GM18907 (cell line): ENCODE measurements at regions not wholly inside any gene's neighbourhood (a gene's known extent, or its start where the extent isn't known, plus 50 kb on each side); places are given as distances from the start of the nearest gene placed in this dataset.
"Not testable (repeated sequence)": the region's sequence is repeated elsewhere in the genome, so short reads cannot be mapped to it uniquely, and the experiment has no call there.

Experiments used
- ATAC-seq: cut with Tn5 transposase; IDR thresholded peaks from one replicate; pipeline ENCODE4 v1.9.1; 2021; ENCODE audit warnings: mild to moderate bottlenecking, moderate library complexity; ENCODE audit not compliant: unreplicated experiment

DNA sequence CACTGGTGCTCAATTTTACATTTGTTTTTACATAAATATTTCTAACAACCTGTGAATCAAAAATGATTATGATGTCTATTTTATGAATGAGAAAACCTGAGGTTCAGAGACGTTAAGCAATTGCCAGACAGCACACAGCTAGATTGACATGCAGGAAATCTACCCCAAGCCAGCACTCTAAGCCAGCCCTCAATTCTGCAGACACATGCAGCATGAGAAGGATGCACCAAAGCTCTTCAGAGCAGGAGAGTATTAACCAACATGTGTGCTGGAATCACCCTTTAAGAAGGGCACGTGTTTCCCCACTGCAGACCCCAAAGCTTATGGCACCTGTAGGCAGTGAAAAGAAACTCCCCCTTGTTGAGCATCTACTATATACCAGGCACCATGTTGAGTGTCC lies 126.1 kb upstream of the ARHGEF3 start:
- no peak for ATAC-seq

DNA sequence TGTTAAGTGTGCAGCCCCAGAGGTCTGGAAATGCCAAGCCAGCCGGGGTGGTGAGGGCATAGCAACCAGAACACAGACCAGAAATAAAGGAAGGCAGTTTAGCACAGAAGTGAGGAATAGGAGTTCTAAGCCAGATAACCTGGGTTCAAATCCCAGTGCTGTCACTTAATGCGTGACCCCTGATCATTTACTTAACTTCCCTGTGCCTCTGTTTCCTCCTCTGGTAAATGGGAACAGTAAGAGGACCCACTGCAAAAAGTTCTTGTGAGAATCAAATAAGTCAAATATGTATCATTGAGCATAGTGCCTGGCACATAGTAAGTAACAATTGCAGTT lies 125.2 kb upstream of the ARHGEF3 start:
- ATAC-seq, result no peak

DNA sequence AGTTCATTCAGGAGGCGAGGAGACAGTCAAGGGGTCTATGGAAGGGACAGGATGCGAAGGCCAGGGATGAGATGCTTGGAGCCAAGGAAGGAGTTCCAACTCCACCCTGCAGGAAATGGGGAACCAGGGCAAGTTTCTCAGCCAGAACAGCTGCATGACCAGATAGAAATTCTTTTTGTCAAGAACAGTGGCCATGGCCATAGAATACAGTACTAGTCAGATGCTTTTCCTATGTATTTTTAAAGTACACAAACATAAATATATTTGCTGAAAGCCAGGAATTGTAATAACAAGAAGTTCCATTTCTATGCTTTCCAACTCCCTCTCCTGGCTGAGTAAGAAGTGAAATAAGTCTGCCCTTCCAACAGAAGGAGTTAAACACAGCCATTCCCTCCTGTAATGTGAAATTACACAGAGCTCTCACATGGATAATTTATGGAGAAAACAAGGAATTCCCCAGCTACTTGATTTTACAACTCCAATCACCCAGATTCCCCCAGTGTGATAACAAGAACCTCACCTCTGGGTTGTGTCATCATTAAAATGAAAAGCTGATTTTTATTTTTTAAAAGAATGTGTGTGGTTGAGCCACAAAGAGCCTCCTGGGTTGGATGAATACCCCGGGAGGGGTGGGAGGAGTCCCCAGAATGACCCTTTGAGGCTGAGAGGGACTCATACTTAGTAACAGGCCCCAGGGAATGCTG lies 124.6 kb upstream of the ARHGEF3 start:
- no peak for ATAC-seq

DNA sequence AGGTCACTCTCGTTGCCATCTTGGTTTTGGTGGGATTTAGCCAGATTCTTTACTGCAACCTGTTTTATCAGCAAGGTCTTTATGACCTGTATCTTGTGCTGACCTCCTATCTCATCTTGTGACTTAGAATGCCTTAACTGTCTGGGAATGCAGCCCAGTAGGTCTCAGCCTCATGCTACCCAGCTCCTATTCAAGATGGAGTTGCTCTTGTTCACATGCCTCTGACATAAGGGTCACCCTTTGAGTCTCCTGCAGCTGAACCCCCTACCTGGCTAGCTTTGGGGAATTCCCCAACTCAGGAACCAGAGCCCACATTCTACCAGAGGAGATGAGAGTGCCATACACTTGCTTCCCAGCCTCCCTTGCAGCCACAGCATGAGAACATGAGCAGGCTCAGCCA lies 123.0 kb upstream of the ARHGEF3 start:
- ATAC-seq, result not testable (repeated sequence)

DNA sequence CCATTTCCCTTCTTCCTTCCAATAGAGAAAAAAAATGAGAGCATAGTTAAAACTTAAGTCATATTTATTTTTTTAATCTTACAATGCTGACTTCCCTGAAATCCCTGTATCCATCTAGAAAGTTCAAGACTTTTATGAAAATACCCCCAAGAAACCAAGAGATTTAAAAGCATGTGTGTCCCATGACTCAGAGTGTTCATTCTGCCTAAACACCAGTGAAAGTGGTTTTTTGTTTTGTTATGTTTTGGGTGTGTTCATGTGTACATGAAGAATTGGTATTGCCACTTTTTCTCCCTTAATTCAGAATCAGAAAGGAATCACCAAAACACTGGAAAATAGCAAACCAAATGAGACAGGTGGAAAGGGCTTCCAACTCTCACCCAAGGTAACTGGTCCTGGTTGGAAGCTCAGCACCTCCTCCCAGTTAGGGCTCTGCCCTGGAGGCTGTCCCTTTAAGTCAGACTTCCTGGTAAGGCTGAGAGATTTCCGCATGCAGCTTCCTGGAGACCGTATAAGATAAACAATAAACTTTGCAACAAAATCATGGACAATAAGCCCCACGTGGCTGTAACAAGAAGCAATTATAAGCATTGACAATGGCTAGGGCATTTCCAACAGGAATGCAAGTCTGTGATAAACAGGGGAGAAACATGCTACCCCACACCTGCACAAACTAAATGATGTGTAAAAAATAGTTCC lies 121.9 kb upstream of the ARHGEF3 start:
- ATAC-seq, result no peak

DNA sequence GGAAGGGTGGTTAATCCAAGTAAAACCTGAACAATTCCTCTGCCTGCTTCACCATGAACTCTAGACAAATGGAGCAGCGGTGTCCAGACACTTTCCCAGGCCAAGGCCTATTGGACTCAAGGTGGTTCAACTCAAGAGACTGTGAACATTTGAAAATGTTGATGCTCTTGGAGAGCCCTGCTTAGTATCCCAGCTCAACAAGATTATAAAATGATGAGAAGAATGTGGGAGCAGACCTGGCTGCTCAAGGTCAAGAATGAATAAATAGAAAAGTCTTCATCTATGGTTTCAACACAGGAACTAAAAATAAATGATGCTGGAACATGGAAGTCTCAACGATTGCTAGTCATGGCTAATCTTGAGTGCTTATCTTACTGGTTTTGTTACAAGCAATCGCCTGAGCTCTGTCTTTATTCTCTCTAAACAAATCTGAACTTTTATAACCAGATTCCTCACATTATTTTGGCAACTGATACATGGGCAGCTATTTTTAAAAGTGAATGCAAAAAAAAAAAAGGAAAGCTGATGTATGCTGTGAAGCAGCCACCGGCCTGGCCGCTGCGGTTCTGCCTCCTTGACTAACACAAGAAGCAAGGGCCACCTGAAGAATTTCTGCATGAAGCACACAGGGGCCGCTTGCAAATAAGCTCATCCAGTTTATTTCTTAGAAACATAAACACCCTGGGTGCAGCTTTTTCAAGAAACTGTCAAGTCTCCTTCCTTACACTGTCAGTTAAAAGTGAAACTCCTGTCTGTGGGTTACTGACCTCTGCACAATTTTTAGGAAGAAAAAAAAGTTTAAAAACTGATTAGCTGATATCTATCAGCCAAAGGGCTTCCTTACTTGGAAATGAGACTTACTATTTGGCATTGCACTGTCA lies 120.1 kb upstream of the ARHGEF3 start:
- ATAC-seq, result no peak

DNA sequence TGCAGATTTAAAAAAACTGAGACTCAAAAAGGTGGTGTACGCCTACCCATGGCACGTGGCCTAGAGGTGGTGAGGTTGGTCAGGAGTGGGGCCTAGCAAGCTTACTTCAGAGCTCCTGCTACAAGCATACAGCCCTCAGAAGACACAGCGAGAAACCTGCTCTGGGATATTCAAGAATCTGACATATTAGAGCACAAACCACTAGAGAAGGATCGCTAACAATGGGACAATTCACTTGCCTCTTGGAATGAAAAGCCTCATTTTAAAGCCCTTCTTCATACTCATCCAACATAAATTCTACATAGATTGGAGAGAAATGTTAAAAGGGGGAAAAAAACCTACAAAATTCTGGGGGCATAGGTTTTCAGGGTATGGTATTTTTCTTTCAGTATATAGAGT lies 118.0 kb upstream of the ARHGEF3 start:
- ATAC-seq, result no peak

DNA sequence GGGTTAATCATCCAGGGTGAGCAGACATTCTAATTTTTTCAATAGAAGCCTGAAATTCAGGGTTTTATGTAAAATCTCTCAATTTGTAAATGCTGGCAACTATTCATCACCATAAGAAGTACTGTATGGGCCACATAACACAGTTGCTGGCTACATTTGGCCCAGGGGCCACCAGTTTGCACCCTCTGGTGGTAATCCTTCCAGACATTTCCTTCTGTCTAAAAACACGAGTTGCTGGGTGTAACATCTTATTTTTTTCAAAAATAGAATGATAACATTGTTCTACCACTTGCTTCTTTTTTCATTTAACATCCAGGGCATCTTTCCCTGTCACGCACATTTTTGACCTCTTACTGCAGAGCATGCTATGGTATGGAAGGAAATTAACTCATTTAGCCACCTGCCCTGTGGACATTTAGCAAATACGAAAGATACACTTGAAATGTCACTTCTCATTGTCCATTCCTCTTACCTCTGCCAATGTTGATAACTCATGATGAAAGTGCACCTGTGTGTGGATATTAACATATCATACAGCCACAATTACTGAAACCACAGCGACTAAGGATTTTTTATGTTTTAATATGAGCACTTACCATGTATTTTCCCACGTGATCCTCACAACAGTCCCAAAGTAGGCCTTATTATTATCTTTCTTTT lies 117.5 kb upstream of the ARHGEF3 start:
- no peak for ATAC-seq

DNA sequence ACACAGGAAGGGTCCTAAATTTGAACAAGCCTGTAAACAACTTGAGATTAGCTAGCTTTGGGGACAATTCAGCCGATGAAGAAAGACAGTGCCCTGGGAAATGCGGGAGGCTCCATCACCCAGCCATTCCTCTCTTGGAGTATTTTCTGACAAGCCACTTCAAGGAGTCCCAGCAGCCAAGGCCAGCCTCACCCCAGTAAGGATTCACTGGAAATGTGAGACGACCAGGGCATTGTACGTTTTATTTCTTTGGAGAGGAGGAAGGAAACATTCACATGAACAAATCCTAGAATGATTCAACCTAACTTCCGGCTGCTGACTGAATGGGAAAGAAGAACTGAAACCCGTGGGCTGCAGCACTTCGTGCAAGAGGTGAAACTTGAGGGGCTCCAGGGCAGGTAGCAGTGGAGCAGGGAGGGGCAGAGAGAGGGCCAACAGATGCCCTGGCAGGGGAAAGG lies 116.4 kb upstream of the ARHGEF3 start:
- ATAC-seq, result peak; percentile 46

DNA sequence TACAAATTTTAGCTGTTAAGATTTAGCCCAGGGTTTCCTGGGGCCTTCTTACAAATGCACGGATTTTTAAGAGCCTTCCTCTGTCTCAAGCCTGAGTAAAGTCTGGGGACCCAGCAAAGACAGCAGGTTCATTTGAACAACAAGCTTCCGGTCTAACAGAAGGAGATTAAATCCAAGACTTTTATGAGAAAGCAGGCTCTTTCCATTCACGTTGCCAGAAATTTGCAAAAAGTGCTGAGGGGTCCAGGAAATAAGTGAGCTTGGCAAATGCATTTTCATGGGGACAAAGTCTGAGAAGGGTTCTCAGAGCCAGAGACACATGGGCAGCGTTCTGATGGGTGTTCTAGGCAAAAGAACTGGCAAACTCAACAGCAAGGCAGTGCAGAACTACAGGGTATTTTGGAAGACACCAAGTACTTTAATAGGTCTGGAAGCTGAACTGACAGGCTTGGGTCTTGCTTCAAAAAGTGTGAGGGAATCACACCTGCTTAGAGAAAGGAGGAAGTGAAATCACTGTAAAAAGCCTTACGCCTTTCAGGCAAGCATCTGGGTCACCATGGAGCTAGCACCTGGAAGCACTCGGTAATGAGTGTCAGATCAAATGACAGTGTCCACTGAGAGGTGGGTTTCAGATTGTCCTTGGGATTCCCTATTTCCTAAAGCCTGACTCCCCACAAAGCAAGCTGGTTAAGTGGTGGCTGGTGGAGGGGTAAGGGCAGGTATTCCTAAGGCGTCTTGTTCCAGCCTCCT lies 115.8 kb upstream of the ARHGEF3 start:
- ATAC-seq, result peak; percentile 69

DNA sequence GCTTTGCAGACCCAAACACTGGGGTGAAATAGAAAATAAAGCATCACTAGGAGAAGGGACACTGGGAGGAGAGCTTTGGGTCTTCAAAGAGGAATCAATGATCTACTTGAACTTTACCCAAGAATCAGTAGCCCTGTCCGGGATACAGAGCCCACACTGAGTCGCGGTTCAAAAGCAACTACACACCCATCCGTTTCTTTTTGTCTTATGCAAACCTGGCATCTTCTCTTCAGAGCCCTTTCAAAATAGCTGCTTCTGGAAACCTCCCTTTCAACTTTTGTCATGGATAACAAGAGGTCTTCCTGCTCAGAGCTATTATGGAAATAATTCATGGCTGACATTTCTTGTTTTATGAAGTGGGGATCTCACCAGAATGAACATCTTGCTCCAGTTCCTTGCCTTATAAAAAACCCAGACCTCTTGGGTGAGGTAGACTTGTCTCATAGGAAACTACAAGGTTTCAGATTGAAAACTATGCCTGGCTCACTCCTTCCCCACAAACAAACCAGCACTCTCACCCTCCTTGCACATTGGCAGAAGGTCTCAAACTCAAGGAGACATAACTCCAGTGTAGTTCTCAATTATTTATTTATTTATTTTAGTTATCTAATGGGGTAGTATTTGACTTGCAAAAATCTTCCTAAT lies 115.1 kb upstream of the ARHGEF3 start:
- no peak for ATAC-seq

DNA sequence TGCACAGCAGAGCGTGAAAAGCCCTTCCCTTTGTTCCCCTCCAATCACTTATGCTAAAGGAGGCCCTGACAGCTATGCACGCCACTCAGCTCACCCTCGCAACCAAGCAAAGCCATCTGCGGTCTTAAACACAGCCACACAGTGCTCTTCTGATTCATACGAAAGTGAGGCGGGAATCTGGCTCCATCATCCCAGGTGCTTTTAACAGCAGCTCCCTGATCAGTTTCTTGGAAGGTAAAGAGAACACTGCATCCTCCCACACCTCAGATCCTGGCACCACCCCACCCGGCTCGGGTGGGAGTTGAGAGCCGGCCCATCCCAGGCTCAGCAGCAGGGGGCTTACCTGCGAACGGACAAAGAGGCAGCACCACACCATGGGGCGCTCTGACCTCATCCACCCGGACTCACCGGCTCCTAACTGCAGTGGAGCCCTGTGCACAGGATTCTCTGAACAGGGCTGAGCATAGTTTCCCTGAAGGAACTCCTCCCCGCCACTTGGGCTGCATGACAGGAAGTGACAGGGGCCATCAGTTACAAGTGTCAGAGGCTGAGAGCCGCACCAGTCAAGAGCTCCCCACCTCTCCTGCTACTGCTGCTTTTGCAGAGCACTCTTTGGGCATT lies 114.3 kb upstream of the ARHGEF3 start:
- ATAC-seq, result peak; percentile 49

DNA sequence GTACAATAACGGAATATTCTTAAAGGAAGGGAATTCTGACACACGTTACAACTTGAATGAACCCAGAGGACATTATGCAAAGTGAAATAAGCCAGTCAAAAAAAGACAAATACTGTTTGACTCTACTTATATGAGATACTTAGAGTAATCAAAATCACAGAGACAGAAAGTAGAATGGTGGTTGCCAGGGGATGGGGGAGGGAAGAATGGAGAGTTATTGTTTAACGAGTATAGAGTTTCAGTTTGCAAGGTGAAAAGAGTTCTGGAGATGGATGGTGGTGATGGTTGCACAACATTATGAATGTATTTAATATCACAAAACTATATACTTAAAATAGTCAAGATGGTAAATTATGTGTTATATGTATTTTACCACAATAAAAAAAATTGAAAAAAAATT lies 112.9 kb upstream of the ARHGEF3 start:
- ATAC-seq, result no peak

DNA sequence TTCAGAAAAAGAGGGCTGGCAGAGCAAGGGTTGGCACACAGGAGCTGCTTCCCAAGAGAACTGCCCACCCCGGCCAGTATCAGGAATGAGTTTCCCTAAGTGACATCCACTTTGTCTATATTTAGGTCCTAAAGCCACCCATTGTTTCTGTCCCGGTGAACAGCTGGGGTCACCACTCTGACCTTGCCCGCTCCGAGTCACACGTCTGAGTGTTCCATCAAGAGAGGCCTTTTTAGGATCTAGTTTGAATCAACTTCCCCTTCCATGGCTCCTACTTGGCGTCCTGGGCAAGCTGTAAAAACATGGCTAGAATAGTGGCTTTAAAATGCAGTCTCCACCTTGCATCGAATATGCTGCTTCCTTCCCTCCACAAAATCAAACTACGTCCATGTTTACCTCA lies 109.6 kb upstream of the ARHGEF3 start:
- ATAC-seq, result no peak

DNA sequence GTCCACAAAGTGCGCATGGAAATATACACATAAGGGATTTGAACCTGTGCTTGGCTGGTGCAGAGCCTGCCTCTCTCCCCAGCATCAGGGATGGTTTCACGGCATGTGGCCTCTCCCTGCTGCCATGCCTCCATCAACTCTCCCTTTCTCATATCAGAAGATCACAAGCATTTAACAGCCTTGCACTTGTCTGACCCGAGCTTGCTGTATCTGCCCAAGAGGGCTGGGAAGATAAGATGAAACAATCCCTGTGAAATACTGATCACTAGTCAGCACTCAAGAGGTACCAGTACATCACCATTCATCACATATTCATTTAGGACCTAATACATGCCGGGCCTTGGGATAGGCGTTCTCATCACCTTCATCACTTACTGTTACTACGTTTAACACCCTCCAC lies 107.6 kb upstream of the ARHGEF3 start:
- no peak for ATAC-seq

DNA sequence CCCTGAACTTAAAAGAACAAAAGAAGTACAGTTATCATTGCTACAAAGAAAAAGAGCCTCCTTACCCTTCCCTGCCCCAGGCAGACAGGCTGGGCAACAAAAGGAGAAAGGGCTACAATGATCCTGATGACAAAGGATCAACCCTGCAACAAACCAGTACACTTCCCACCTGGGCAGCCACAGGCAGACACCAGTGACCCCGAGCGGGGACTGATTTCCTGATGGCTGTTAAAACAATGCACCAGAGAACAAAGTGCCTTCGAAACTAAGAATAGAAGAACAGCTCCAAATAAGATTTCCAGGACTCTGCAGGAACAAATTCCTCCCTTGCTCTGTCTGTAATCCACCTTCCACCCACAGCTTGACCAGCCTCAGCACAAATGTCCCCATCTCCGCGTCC lies 106.3 kb upstream of the ARHGEF3 start:
- no peak for ATAC-seq

DNA sequence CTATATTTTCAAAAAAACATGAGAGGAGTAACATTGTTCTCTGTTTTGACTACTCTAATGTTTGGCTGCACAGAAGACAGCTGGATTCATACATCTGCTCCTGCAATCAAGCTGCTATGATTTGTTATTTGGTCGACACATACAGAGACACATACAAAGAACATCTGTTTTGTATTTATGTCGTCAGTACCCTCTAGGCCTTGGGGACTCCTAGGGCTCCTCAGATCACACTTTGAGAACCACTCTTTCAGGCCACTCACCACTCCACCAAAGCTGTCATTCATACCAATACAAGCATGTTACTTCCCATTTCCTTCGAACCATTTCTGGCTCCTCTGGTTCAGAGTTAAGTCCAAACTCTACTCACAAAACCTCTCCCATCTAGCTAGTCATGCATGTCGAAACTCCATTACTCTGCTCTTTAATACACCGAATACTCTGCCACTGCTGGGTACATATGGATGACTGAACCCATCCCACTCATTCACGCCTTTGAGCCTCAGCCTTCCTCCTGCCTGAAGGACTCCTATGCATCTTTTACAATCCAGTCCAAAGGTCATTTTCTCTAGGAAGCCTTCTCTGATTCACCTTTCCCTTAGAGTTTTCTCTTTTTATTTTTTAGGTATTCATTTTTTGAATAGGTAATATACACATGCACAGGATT lies 102.9 kb upstream of the ARHGEF3 start:
- ATAC-seq, result no peak

DNA sequence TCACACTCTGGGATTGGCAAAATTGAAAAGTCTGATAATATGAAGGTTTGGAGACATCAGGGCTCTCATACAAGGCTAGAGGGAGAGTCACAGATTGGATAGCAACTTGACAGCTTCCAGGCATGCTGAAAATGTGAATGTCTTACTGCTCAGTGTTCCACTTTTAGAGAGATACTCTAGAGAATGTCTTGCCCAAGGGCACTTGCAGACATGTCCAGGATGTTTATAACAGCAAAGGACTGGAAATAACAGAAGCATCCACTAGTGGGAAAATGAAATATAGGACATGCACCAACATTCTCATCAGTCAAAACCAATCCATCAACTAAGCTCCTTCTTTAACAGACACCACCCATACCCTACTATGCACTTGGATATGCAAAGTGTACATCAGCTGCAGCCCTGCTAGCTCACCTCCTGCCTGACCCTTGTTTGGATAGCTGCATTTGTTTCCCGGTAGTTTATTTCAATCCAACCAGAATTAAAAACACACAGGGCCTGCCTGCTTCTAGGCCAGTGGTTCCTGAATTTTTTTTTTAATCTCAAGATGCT lies 101.6 kb upstream of the ARHGEF3 start:
- ATAC-seq, result no peak
